GM21576 (cell line): ENCODE measurements at regions not wholly inside any gene's neighbourhood (a gene's known extent, or its start where the extent isn't known, plus 50 kb on each side); places are given as distances from the start of the nearest gene placed in this dataset.

Experiments used
- ATAC-seq: cut with Tn5 transposase; IDR thresholded peaks from one replicate; pipeline ENCODE4 v1.9.1; 2021; ENCODE audit warnings: mild to moderate bottlenecking, moderate library complexity; ENCODE audit not compliant: unreplicated experiment

DNA sequence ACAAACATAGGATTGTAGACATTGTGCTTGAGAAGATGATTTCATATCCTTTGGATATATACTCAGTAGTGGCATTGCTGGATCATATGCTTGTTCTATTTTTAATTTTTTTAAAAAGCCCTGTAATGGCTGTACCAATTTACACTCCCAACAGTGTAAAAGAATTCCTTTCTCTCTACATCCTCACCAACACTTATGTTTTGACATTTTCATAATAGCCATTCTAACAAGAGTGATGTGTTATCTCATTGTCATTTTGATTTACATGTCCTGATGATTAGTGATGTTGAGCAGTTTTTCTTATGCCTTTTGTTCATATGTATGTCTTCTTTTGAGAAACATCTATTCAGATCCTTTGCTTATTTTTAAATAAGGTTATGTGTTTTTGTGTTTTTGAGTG is 1039.2 kb upstream of the GOT2 start:
- no peak for ATAC-seq

- ATAC-seq = no peak
Observed at GRCh38 chr16:59759296-59759695, 1025.2 kb upstream of the GOT2 start.

GRCh38 chr16:59758848-59759247 is 1024.7 kb upstream of the GOT2 start:
- ATAC-seq = no peak

GRCh38 chr16:59754854-59755253 is 1020.7 kb upstream of the GOT2 start:
- no peak for ATAC-seq

- no peak for ATAC-seq
Observed at GRCh38 chr16:59749662-59750336, 1015.7 kb upstream of the GOT2 start.

GRCh38 chr16:59748531-59748930 is 1014.4 kb upstream of the GOT2 start:
- no peak for ATAC-seq

GRCh38 chr16:59743504-59743903 is 1009.4 kb upstream of the GOT2 start:
- ATAC-seq = no peak

- ATAC-seq = no peak
Observed at GRCh38 chr16:59740858-59741257, 1006.7 kb upstream of the GOT2 start.

GRCh38 chr16:59737274-59737673 is 1003.2 kb upstream of the GOT2 start:
- no peak for ATAC-seq

DNA sequence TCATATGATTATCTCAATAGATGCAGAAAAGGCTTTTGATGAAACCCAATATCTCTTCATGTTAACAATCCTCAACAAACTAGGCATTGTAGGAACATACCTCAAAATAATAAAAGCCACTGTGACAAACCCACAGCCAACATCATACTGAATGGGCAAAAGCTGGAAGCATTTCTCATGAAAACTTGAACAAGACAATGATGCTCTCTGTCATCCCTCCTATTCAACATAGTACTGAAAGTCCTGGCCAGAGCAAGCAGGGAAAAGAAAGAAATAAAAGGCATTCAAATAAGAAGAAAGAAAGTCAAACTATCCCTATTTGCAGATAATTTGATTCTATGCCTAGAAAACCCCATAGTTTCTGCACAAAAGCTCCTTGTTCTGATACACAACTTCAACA is 999.2 kb upstream of the GOT2 start:
- ATAC-seq = no peak

DNA sequence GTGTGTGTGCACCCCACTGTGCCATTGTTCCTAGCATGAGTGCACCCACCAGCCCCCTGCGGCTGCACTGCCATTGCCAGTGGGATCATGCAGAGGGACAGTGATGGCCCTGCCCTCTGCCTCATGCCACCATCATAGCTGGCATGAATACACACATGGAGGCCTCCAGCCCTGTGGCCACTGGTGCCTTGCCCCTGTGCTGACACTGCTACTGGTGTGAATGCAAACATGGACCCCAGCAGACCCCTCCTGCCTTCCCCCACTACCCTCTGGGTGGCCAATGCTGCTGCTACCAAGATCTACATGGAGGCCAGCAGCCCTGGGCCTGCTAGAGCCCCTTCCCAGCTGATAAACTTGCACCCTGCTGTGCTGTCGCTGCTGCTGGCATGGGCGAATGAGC is 995.5 kb upstream of the GOT2 start:
- no peak for ATAC-seq

GRCh38 chr16:59719121-59719520 is 985.0 kb upstream of the GOT2 start:
- ATAC-seq = no peak

DNA sequence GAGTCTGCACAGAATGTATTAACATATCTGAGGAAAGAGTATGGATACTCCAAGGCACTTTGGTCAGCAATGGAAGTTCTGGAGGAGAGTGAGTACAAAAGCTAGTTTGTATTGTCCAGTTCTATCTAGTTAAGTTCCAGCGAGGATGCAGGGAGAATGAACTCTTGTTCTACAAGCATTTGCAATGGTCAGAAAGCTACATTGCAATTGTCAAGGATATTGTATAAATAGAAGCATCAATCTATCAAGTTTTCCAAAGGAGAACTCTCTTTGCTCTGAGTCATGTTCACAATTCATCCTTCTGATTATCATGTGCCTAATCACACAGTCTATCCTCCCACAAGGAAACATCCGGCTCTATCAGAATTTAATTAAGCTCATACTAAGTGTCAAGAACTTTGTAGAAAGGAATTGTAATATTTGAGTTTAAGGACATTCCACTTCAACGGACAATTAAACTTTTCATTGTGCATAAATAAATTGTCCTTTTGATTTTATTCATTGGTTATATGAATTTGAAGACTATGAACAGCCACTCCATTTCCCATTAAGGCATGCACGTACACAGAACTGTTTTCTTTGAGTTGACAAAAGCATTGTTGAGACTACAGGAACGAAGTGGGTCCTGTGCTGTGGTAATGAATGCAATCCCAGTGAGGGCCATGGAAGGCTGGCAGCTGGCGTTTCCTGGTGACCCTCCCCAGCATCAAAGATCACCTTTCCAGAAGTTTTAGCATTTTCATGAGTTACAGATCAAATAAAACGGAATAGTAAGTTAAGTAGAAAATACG is 973.5 kb upstream of the GOT2 start:
- no peak for ATAC-seq

DNA sequence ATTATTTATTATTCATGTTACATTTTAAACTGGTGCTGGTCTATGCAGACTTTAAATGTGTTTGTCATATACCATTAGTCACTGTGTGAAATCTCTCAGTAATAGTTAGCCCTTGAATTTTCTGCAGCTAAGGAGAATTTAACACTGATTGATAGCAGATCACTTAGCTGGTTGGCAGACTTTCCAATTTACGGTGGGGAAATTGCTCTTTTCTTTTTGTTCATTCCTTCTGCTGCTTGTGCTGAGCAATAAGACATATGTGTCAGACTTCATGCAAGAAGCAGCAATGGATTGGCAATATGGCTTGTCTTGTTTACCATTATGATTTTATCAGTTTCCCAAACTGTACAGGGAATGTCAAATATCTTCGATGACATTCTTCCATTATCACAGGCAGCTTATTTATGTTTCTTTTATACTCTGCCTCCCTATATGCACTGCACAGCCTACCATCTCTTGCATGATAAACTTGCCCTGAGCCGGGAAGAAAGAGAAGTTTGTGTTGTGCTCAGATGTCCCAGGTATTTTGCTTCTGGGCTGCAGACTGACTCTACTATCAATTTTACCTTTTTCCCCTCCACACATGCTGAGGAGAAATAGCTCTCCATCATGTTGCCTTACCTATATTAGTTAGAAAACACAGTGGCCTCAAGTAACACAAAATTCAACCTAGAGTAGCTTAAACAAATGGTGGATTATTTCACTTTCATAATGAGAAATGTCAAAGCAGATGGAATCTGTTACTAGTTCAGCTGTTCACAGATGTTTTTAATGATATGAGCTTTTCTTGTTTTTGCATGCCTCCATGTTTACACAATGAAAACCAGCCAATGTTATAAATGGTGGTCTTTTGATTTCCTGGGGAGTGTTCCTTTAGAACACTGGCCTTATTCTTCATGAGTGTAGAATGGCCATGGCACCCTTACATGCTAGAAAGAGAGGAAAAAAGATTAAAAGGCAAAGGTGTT is 968.1 kb upstream of the GOT2 start:
- no peak for ATAC-seq

DNA sequence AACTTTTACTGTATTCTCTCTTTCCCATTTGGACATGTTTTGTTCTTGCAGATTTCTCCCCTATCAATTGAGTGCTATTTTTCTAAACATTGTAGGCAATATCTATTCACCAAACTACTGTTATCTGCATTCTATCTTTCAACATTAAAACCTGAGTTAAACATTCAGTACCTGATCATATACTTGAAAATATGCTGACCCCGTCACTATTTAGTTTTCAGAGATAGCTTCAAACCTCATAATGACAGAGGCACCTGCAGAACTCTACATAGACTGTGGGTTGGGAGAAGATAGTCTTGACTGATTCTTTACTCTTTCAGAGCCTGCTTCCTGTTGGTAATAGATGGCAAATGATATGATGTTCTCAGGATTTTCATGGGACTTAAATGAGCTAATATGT is 965.7 kb upstream of the GOT2 start:
- no peak for ATAC-seq

GRCh38 chr16:59698346-59699020 is 964.4 kb upstream of the GOT2 start:
- ATAC-seq = no peak

DNA sequence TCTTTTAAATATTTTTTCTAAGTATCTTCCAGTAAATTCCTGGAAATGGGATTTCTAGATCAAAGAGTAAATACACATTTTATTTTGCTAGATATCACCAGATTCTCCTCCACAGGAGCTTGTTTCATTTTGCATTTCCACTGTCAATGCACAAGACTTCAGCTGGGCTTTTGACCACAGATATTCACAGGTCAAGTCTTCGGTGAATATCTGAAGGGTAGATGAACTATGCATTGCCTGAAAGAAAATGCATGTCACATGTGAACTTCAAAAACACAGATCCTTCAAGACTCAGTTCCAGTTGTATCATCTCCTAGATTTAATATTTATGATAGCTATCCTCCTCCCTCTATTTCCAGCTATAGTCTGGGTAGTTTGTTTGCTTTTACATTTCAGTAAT is 963.6 kb upstream of the GOT2 start:
- no peak for ATAC-seq

DNA sequence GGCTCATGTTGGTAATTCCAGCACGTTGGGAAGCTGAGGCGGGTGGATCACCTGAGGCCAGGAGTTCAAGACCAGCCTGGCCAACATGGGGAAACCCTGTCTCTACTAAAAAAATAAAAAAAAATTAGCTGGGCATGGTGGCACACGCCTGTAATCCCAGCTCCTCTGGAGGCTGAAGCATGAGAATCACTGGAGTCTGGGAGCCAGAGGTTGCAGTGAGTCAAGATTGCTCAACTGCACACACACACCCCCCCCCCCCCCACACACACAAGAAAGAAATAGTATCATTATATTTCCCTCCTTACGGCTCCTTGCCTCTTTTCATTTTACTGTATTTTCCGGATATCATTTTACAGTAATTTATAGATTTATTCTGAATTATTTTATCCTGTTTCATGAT is 963.1 kb upstream of the GOT2 start:
- ATAC-seq = no peak

GRCh38 chr16:59696495-59696894 is 962.4 kb upstream of the GOT2 start:
- ATAC-seq = no peak

DNA sequence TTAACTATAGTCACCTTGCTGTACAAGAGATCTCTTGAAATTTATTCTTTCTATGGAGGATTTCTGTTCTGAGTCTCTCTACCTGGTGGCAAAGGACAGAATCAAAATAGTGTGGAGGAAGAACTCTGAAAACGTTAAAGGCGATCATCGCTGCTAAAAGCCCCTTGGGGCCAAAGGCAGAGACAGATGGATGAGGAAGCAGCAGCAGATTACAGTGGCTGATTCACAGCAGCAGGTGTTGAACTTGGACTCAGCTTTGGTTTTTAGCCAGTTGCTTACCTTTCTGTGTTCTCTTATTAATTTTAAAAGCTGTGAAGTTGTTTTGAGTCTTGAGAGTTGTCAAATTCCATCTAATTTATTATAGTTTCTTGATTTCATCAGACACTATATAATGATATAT is 956.1 kb upstream of the GOT2 start:
- ATAC-seq = no peak

GRCh38 chr16:59688006-59688405 is 953.9 kb upstream of the GOT2 start:
- ATAC-seq = no peak
